ENCODE measurements at regions not wholly inside any gene's neighbourhood (a gene's known extent, or its start where the extent isn't known, plus 50 kb on each side); places are given as distances from the start of the nearest gene placed in this dataset.
"Not testable (repeated sequence)": the region's sequence is repeated elsewhere in the genome, so short reads cannot be mapped to it uniquely, and the experiment has no call there.

- H3K27ac ChIP-seq = no peak overlapping the region
- TF ChIP-seq CTCF (IDR thresholded peaks at IDR 0.05) = no peak
- DNase-seq = no peak
- no peaks in the 10 kb centered on the region for H3K4me1 ChIP-seq
- no peaks in the 10 kb centered on the region for H3K27me3 ChIP-seq
- H3K4me3 ChIP-seq = no peak overlapping the region
- no peaks in the 10 kb centered on the region for H3K36me3 ChIP-seq
- no peak overlapping the region for H3K9ac ChIP-seq (ENCODE audit: low read depth in 2 of 2, low read length in 2 of 2)
- intact Hi-C loops (cut with DNase I) = no loop called here
- no peaks in the 10 kb centered on the region for H3K9me3 ChIP-seq
Observed at GRCh38 chr7:29647020-29647654, 83.5 kb downstream of the PRR15 start.

- H3K27me3 ChIP-seq; H3K36me3 ChIP-seq; intact Hi-C loops (cut with DNase I); H3K4me1 ChIP-seq; H3K27ac ChIP-seq; H3K4me3 ChIP-seq; H3K9me3 ChIP-seq; H3K9ac ChIP-seq (ENCODE audit: low read depth in 2 of 2, low read length in 2 of 2); DNase-seq: not testable (repeated sequence)
Observed at GRCh38 chr7:29647691-29648210, 84.1 kb downstream of the PRR15 start.

GRCh38 chr7:29649028-29649716 is 85.5 kb downstream of the PRR15 start:
- no peak overlapping the region for H3K4me3 ChIP-seq
- no peak overlapping the region for H3K27ac ChIP-seq
- H3K27me3 ChIP-seq = no peaks in the 10 kb centered on the region
- TF ChIP-seq CTCF (IDR thresholded peaks at IDR 0.05) = no peak
- no peaks in the 10 kb centered on the region for H3K9me3 ChIP-seq
- H3K36me3 ChIP-seq = no peaks in the 10 kb centered on the region
- H3K9ac ChIP-seq (ENCODE audit: low read depth in 2 of 2, low read length in 2 of 2) = no peak overlapping the region
- no peak for DNase-seq
- intact Hi-C loops (cut with DNase I) = no loop called here
- no peaks in the 10 kb centered on the region for H3K4me1 ChIP-seq

- Histone ChIP-seq H3K36me3 (no peaks in the 10 kb centered on the region), H3K4me3 (no peak overlapping the region), H3K4me1 (no peaks in the 10 kb centered on the region), H3K9ac (ENCODE audit: low read depth in 2 of 2, low read length in 2 of 2) (no peak overlapping the region), H3K9me3 (no peaks in the 10 kb centered on the region), H3K27ac (no peak overlapping the region), H3K27me3 (no peaks in the 10 kb centered on the region)
- intact Hi-C loops (cut with DNase I) = no loop called here
- no peak for DNase-seq
- TF ChIP-seq CTCF (IDR thresholded peaks at IDR 0.05) = no peak
Observed at GRCh38 chr7:29649876-29650275, 86.2 kb downstream of the PRR15 start.

GRCh38 chr7:29651477-29651876 is 87.8 kb downstream of the PRR15 start:
- H3K9me3 ChIP-seq = no peaks in the 10 kb centered on the region
- no peak overlapping the region for H3K27ac ChIP-seq
- no peaks in the 10 kb centered on the region for H3K4me1 ChIP-seq
- H3K27me3 ChIP-seq = no peaks in the 10 kb centered on the region
- no peak for TF ChIP-seq CTCF (IDR thresholded peaks at IDR 0.05)
- DNase-seq = no peak
- intact Hi-C loops (cut with DNase I) = no loop called here
- no peak overlapping the region for H3K4me3 ChIP-seq
- H3K36me3 ChIP-seq = no peaks in the 10 kb centered on the region
- no peak overlapping the region for H3K9ac ChIP-seq (ENCODE audit: low read depth in 2 of 2, low read length in 2 of 2)

GRCh38 chr7:29652556-29652955 is 88.9 kb downstream of the PRR15 start:
- Histone ChIP-seq H3K9ac (ENCODE audit: low read depth in 2 of 2, low read length in 2 of 2) (no peak overlapping the region), H3K4me3 (no peak overlapping the region), H3K9me3 (no peaks in the 10 kb centered on the region), H3K27me3 (no peaks in the 10 kb centered on the region), H3K4me1 (no peaks in the 10 kb centered on the region), H3K27ac (no peak overlapping the region), H3K36me3 (no peaks in the 10 kb centered on the region)
- DNase-seq = no peak
- TF ChIP-seq CTCF (IDR thresholded peaks at IDR 0.05) = no peak
- intact Hi-C loops (cut with DNase I) = no loop called here

- H3K27me3 ChIP-seq; H3K4me3 ChIP-seq; H3K9me3 ChIP-seq; H3K9ac ChIP-seq (ENCODE audit: low read depth in 2 of 2, low read length in 2 of 2); H3K4me1 ChIP-seq; intact Hi-C loops (cut with DNase I); H3K27ac ChIP-seq; H3K36me3 ChIP-seq; DNase-seq: not testable (repeated sequence)
Observed at GRCh38 chr7:29654340-29654739, 90.7 kb downstream of the PRR15 start.
